ENCODE measurements at regions not wholly inside any gene's neighbourhood (a gene's known extent, or its start where the extent isn't known, plus 50 kb on each side); places are given as distances from the start of the nearest gene placed in this dataset.

DNA sequence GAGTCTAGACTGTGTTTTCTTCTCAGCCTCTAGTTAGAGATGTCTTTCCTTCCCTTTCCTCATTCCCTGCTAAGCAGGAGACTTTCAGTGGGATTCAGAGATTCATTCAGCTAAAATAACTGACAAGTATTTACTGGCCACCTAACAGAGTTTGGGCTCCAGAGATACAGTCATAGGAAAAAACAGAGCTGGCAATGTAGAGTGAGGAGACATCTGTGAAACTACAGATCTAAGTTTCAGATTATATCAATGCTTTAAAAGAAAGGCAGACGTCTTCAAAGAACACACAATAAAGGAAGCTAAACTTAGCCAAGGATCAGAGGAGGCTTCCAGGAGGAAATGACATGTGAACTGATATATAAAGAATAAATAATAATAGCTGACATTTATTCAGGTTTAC, 355.6 kb upstream of the DDI1 start:
- TF ChIP-seq, protein P1, sequence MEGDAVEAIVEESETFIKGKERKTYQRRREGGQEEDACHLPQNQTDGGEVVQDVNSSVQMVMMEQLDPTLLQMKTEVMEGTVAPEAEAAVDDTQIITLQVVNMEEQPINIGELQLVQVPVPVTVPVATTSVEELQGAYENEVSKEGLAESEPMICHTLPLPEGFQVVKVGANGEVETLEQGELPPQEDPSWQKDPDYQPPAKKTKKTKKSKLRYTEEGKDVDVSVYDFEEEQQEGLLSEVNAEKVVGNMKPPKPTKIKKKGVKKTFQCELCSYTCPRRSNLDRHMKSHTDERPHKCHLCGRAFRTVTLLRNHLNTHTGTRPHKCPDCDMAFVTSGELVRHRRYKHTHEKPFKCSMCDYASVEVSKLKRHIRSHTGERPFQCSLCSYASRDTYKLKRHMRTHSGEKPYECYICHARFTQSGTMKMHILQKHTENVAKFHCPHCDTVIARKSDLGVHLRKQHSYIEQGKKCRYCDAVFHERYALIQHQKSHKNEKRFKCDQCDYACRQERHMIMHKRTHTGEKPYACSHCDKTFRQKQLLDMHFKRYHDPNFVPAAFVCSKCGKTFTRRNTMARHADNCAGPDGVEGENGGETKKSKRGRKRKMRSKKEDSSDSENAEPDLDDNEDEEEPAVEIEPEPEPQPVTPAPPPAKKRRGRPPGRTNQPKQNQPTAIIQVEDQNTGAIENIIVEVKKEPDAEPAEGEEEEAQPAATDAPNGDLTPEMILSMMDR (IDR thresholded peaks at IDR 0.05), result no peak
- TF ChIP-seq POLR2A (IDR thresholded peaks at IDR 0.05), result no peak

Measured in lower leg skin (tissue), 3 donors.